ENCODE measurements at regions not wholly inside any gene's neighbourhood (a gene's known extent, or its start where the extent isn't known, plus 50 kb on each side); places are given as distances from the start of the nearest gene placed in this dataset.

- H3K36me3 Mint-ChIP-seq (ENCODE audit: low read depth) = peaks cover 10% of the 10 kb centered on the region
- no peak overlapping the region for H3K27ac Mint-ChIP-seq
- no peak for TF ChIP-seq CTCF (conservative IDR thresholded peaks at IDR 0.05)
- Histone ChIP-seq H3K27ac (ENCODE audit: low read depth, low read length) (no peak overlapping the region), H3K4me3 (ENCODE audit: low read length) (no peak overlapping the region), H3K36me3 (ENCODE audit: control insufficient read depth, insufficient read depth, low read length) (no peaks in the 10 kb centered on the region), H3K27me3 (ENCODE audit: control insufficient read depth, insufficient read depth, low read length, poor library complexity, severe bottlenecking) (no peaks in the 10 kb centered on the region), H3K9me3 (ENCODE audit: control insufficient read depth, low read length) (no peaks in the 10 kb centered on the region), H3K4me1 (ENCODE audit: control insufficient read depth, insufficient read depth, low read length) (no peaks in the 10 kb centered on the region), H3K9ac (ENCODE audit: extremely low read depth, low read length, poor library complexity, severe bottlenecking) (no peak overlapping the region)
- peaks cover 16% of the 10 kb centered on the region for H3K4me1 Mint-ChIP-seq
- peaks cover 7% of the 10 kb centered on the region for H3K9me3 Mint-ChIP-seq
- no peak overlapping the region for H3K4me3 Mint-ChIP-seq
- no peak for DNase-seq
- 80 to 90% methylated on average over 2 to 4 of the region's 4 CpGs for WGBS, 2 experiments (ENCODE audit: insufficient coverage in 1 of 2, insufficient read length in 1 of 2)
- no peaks in the 10 kb centered on the region for H3K27me3 Mint-ChIP-seq (ENCODE audit: insufficient read depth)
These were observed 157.4 kb downstream of the HS3ST1 start for GRCh38 chr4:11271263-11271662.

GRCh38 chr4:11268149-11268548 is 160.5 kb downstream of the HS3ST1 start:
- H3K4me1 Mint-ChIP-seq = peaks cover 15% of the 10 kb centered on the region
- DNase-seq = no peak
- no peak overlapping the region for H3K4me3 Mint-ChIP-seq
- H3K27ac Mint-ChIP-seq = no peak overlapping the region
- Histone ChIP-seq H3K9me3 (ENCODE audit: control insufficient read depth, low read length) (peaks cover 7% of the 10 kb centered on the region), H3K4me3 (ENCODE audit: low read length) (no peak overlapping the region), H3K27me3 (ENCODE audit: control insufficient read depth, insufficient read depth, low read length, poor library complexity, severe bottlenecking) (no peaks in the 10 kb centered on the region), H3K4me1 (ENCODE audit: control insufficient read depth, insufficient read depth, low read length) (no peaks in the 10 kb centered on the region), H3K36me3 (ENCODE audit: control insufficient read depth, insufficient read depth, low read length) (no peaks in the 10 kb centered on the region), H3K9ac (ENCODE audit: extremely low read depth, low read length, poor library complexity, severe bottlenecking) (no peak overlapping the region), H3K27ac (ENCODE audit: low read depth, low read length) (no peak overlapping the region)
- no peak for TF ChIP-seq CTCF (conservative IDR thresholded peaks at IDR 0.05)
- peaks cover 15% of the 10 kb centered on the region for H3K36me3 Mint-ChIP-seq (ENCODE audit: low read depth)
- 85 to 100% methylated on average over 1 to 2 of the region's 2 CpGs for WGBS, 2 experiments (ENCODE audit: insufficient coverage in 1 of 2, insufficient read length in 1 of 2)
- no peaks in the 10 kb centered on the region for H3K27me3 Mint-ChIP-seq (ENCODE audit: insufficient read depth)
- peaks cover 14% of the 10 kb centered on the region for H3K9me3 Mint-ChIP-seq

- WGBS, 2 experiments (ENCODE audit: insufficient coverage in 1 of 2, insufficient read length in 1 of 2) = 92 to 100% methylated on average over 1 of the region's 1 CpG
- H3K27ac Mint-ChIP-seq = no peak overlapping the region
- Histone ChIP-seq H3K4me1 (ENCODE audit: control insufficient read depth, insufficient read depth, low read length) (peaks cover 2% of the 10 kb centered on the region), H3K27me3 (ENCODE audit: control insufficient read depth, insufficient read depth, low read length, poor library complexity, severe bottlenecking) (no peaks in the 10 kb centered on the region), H3K4me3 (ENCODE audit: low read length) (no peak overlapping the region), H3K27ac (ENCODE audit: low read depth, low read length) (no peak overlapping the region), H3K9me3 (ENCODE audit: control insufficient read depth, low read length) (peaks cover 7% of the 10 kb centered on the region), H3K36me3 (ENCODE audit: control insufficient read depth, insufficient read depth, low read length) (no peaks in the 10 kb centered on the region), H3K9ac (ENCODE audit: extremely low read depth, low read length, poor library complexity, severe bottlenecking) (no peak overlapping the region)
- H3K9me3 Mint-ChIP-seq = peaks cover 14% of the 10 kb centered on the region
- no peak for TF ChIP-seq CTCF (conservative IDR thresholded peaks at IDR 0.05)
- no peak overlapping the region for H3K4me3 Mint-ChIP-seq
- no peaks in the 10 kb centered on the region for H3K27me3 Mint-ChIP-seq (ENCODE audit: insufficient read depth)
- H3K36me3 Mint-ChIP-seq (ENCODE audit: low read depth) = peaks cover 15% of the 10 kb centered on the region
- H3K4me1 Mint-ChIP-seq = peaks cover 28% of the 10 kb centered on the region
- DNase-seq = no peak
These were observed 163.9 kb downstream of the HS3ST1 start for GRCh38 chr4:11264841-11265240.
